Left renal pelvis (tissue), 4 donors: ENCODE measurements at regions not wholly inside any gene's neighbourhood (a gene's known extent, or its start where the extent isn't known, plus 50 kb on each side); places are given as distances from the start of the nearest gene placed in this dataset.

Experiments used
- DNase-seq, 4 donors: peaks; one replicate each; pipeline ENCODE4 v3.0.0-alpha.2; 2013; ENCODE audit warnings: low read depth in 4 of 4, low spot score in 3 of 4

- DNase-seq = no peak
These were observed 133.4 kb upstream of the SMAD1 start for GRCh38 chr4:145348291-145348690.

GRCh38 chr4:145347684-145348083, 134.0 kb upstream of the SMAD1 start:
- DNase-seq = no peak

DNA sequence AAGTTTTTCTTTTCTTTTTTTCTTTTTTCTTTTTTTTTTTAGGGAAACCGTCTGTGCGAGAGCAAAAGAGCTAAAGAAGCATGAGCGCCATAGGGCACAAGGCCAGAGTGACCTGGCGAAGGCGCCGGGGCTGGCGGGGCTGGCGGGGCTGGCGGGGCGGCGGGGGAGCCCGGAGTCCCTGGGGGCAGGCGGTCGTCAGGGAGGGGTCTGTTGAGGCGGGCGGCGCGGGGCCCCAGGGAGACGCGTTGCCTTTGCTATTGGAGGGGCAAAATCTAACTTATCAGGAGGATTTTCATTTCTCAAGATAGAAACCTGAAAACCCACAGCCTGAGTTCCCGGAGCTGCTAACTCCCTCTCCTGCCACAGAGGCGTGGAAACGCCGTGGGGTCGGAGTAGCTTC, 135.6 kb upstream of the SMAD1 start:
- no peak for DNase-seq

DNA sequence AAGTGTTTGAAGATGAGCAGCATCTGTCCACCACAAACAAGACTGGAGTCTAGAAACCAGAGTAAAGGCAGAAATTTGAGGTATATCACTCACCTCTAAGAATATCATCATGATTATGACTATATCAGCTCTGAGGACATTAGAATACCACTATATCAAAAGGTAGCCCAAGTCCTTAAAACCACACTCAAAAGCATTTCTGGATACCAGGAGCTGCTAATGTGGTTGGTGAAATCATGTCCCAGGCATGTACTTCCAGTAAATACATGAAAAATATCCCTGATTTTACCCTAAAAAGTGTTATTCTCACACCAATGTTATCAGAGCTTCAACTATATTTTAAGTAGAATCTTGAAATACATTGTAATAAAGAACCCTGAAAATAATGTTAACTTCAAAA, 136.3 kb upstream of the SMAD1 start:
- DNase-seq = no peak

GRCh38 chr4:145341381-145341780, 140.3 kb upstream of the SMAD1 start:
- DNase-seq = no peak

DNA sequence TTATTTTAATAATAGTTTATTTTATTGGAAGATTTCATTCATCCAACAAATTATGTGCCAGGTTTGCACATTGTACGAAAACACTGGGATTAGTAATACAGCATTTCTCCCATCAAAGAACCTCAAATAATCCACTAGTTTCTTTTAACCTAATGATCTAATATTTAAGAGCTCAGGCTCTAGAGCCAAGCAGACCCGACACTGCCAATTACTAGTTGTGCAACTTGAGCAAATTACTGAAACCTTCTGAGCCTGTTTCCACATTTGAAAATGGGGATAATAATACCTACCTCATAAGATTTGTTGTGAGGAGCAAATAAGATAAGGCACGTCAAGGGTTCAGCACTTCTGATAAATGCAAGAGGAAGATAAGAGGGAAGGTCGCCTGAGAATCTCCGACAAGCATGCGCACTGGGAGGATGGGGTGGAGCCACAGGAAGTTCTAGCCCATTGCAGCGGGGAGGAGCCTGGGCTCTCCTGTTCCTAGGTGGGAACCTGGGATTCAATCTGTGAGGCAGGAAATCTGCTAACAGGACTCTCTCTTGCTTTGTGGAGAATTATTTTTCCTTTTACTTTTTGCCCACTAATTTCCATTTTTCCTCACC, 141.5 kb upstream of the SMAD1 start:
- DNase-seq = no peak

DNA sequence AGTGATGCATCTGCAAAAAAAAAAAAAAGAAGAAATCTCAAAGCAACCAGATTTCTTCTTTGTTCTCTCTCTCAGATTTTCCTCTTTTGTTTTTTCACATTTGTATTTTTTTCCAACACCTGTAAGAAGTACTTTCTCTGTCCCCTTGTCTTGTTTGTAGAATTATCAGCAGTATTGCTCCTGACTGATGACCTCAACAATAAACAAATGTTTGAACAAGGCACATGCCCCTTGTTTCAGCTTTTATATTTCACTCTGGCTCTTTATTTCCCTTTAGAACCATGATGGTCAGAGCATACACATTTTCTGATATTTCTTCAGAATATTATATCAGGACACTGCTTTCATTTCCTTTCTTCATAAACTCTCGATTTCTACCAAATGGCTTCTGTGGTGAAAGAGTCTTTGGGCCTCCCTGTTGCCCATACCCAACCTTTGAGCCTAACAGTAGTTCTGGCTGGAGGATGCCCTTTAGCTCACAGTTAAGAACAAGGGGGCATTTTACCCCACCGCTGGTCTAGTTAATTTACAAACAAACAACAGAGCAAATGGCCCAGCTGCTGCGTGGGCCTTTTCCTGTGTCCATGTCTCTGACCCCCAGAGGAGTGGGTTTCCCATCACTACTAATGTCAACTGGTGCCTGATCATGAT, 142.5 kb upstream of the SMAD1 start:
- DNase-seq = no peak

DNA sequence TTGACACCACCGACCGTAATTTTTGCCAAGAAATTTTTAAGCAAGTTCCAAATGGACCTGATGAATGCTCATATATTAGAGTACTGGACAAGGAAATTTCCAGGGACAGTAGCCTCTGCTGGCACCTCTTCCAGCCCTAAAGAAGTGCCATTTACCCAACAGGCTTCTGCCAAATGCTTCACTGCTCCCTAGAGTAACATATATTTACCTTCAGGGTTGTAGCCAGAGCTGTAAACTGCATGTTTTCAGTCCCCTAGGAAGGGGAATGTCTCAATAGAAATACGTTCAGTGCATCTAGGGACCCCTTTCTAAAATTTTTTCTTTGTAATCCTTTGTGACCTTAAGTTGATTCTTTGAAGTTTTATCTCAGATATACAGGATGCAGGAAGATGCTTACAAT, 143.1 kb upstream of the SMAD1 start:
- no peak for DNase-seq

DNA sequence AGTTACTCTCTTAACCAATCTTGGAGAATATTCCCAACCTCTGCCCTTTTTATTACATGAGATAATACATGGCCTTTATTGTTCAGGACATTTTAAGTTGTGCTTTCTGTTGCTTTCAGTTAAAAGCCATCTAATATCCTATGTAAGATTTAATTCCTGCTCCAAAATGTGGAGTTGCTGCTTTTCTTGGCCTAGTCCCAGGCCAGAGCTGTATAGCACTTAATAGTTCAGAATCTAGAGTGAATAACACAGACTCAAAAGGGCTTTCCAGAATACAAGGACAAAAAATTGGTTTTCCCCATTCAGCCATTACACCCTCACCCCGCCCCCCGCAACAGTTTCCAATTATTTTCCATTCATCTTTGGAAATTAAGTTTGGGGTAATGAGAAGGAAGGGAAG, 144.3 kb upstream of the SMAD1 start:
- DNase-seq = no peak

DNA sequence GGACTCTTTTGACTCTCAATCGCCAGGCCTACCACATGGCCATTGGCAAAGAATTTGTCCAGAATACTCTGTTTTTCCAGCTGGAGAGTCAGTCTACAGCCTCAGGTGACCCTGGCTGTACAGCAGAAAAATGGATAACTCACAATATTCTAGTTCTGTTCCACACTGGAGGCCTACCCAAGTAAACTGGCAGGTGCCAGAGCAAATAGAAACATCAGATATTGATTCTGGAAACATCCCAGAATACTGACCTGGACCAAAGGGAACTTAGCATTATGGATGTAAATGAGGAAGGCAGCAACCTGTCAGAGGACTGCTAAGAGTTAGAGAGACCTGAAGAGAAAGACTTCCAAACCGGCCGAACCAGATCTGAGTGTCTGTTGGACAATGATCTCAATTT, 147.9 kb upstream of the SMAD1 start:
- DNase-seq = no peak

- no peak for DNase-seq
These were observed 146.1 kb upstream of the OTUD4 start for GRCh38 chr4:145326491-145326890.

DNA sequence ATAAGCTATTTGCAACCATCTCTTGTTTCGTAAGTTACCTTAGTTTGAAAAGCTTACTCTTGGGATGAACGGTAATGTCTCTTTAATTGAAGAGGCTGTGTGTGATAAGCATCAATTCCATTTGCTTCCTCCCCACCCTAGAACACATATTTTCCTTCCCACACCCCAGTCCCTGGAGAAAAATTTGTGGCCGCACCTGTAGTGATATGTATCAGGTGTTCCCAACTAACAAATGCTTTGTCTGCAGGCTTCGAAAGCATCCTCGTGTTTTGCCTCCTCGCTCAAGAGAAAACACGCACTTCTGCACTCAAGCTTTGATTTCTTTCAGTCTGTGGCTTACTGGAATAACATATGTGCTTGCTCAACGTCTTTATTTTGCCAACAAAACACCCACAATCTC, 143.8 kb upstream of the OTUD4 start:
- no peak for DNase-seq

GRCh38 chr4:145320294-145320693, 139.9 kb upstream of the OTUD4 start:
- peak in 2 of 4 donors; percentile 19 to 39 for DNase-seq

- no peak for DNase-seq
These were observed 139.4 kb upstream of the OTUD4 start for GRCh38 chr4:145319751-145320150.

GRCh38 chr4:145316897-145317574, 136.6 kb upstream of the OTUD4 start:
- no peak for DNase-seq

DNA sequence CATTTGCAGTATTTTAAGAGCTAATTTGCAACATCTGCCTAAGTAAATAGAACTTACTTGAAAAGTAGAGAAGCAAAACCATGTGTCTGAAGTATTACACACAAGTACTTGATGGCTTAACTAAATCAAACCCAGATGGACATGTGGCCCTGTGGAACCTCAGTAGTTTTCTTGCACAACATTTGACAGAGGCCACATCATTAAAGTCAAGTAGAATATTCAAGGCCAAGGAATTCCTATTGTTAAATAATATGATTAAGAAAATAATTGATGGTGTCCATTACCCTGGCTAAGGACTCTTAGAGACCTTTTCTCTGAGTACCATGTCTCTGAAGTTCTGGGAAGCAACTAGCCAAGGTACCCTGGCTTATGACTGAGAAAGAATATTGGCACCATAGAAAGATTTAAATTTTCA, 135.4 kb upstream of the OTUD4 start:
- DNase-seq = no peak

GRCh38 chr4:145308598-145308997, 128.2 kb upstream of the OTUD4 start:
- no peak for DNase-seq

DNA sequence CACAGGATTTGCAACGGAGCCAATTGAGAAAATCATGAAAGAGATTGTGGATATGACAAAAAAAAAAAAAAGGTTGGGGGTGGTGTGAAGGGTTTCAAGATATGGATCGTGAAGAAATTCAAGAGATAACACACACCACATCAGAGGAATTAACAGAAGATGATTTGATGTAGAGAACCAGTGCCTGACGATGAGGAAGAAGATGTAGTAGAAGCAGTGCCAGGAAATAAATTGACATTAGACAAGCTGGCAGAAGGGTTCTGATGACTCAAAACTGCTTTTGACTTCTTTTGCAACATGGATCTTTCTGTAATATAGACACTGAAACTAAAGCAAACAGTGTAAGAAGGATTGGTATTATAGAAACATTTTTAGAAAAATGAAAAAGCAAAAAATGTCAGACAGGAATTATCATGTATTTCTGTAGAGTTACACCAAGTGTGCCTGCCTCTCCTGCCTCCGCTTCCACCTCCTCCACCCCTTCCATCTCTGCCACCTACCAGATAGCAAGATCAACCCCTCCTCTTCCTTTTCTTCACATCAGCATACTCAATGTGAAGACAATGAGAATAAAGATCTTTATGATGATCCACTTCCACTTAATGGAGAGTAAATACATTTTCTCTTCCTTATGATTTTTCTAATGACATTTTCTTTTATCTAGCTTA, 127.5 kb upstream of the OTUD4 start:
- no peak for DNase-seq

GRCh38 chr4:145307120-145307519, 126.7 kb upstream of the OTUD4 start:
- DNase-seq = no peak

DNA sequence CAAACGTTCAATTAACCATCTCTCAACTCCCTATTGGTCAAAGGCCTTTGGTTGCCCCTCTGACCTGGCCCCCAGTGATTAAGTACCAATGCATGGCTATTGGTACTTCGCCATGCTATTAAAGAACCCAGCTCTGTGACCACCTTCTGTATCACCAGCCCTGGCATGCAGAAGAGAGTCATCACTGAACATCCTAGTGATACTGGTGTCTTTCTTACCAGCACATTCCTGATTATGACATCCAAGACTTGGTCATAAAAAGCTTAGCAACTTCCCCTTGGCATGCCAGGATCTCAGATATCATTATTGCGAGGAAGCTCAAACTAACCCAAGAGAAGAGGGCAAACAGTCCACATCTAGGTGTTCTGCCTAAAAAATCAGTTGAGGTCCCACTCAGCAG, 122.3 kb upstream of the OTUD4 start:
- no peak for DNase-seq

GRCh38 chr4:145301386-145302080, 121.1 kb upstream of the OTUD4 start:
- DNase-seq = no peak
